ENCODE measurements at regions not wholly inside any gene's neighbourhood (a gene's known extent, or its start where the extent isn't known, plus 50 kb on each side); places are given as distances from the start of the nearest gene placed in this dataset.

DNA sequence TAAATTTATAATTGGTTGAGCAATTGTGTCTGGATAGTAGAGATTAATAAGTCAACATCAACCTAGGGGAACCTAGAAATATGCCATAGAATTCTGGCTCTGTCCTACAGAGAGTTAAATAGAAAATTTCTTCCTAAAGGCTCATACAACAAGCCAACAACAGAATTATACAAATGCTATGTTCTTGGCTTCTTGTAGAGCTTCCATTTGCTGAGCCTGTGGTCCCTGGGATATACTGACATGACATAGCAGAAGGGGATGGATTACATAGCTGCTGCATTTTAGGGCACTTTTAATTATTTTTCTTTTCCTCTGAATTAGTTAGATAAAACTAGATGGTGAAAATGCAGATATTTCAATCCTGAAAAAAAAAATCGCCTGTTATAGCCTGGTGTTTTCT, 95.5 kb upstream of the ST6GAL2 start:
- DNase-seq, result no peak

DNA sequence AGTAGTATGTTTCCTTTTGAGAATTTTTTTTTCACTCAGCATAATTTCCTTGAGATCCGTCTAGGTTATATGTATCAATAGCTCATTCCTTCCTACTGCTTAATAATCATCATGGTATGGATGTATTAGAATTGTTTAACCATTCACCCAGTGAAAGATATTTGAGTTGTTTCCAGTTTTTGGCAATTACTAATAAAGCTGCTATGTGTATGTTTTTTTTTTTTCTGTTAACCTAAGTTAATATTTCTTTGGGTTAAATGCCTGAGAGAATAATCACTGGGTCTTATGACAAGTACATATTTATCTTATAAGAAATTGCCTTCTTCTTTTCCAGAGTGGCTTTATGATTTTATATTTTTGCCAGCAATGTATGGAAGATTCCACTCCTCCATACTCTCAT, 96.4 kb upstream of the ST6GAL2 start:
- DNase-seq, result no peak

DNA sequence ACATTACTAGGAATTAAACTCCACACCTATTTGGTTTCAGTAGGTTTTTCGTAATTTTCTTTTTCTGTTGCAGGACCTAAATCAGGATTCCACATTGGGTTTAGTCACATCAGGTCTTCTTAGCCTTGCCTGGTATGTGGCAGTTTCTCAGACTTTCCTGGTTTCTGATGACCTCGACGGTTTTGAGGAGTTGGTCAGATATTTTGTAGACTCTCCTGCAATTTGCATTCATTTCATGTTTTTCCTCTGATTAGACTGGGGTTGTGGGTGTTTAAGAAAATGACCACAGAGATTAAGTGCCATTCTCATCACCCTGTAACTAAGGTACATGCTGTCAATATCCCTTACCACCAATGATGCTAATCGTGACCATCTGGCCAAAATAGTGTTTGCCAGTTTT, 97.3 kb upstream of the ST6GAL2 start:
- no peak for DNase-seq

DNA sequence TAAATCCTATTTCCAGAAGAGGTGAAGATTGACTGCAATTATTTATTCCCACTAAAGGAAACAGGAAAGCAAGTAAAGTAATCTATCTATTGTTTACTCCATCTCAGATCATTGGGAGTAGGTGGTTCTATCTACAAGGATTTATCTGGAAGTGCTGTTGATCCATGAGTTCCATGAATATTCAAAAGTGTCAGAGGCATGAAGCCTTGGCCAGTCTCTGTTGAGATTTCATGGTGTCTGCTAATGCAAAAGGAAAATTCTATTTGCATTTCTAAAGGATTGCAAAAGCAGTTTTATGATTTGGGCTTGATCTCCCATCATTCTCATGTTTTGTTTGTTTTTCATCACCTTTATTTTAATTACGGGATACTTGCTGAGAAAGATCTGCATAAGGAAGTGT, 102.4 kb upstream of the ST6GAL2 start:
- DNase-seq, result no peak

DNA sequence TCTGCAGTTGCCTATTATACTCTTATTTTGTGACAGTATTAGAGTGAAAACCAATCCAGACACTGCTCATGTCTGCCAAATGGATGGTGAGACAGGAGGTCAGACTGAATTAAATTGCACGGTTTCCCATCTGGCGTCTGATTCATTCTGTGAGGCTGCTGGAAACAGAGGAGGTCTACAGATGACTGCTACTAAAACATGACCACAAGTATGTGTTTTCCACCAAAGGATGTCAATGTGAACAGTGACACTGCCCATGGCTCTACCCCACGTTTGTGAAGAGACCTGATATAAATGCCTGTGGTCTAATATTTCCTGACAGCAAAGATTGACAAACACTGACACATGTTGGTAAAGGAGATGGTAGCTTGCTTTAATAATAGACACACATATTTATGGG, 104.3 kb upstream of the ST6GAL2 start:
- DNase-seq, result no peak

DNA sequence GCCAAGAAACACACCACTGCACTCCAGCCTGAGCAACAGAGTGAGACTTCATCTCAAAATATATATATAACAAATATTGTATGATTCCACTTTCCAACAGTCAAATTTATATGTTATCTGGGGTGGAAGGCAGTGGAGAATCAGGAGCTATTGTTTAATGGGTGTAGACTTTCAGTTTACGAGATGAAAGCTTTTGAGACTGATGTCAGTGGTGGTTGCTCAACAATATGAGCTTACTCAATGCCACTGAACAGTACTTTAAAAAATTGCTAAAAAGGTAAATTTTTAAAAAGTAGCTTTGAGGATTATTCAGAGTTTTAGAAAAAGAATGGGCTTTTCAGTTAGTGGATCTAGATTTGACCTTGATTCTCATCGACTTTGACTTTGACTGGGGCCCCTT, 105.9 kb upstream of the ST6GAL2 start:
- no peak for DNase-seq

DNA sequence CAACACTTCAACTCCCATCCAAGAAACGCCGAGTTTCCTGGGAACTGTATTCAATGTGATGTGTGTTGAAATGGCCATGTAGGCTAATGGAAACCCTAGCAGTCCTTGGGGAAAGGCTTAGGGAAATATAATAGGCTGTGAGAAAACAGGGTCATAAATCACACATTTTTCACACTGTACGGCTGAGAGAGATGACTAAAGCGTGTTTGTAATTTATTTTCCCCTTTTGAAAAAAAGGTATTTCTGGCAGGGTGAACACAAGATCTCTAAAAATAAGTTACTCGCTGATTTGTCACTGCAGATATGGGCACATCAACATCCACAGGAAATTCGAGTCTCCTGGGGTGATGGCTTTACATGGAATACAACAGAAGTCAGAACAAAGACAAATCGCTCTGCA, 109.6 kb upstream of the ST6GAL2 start:
- DNase-seq, result no peak

DNA sequence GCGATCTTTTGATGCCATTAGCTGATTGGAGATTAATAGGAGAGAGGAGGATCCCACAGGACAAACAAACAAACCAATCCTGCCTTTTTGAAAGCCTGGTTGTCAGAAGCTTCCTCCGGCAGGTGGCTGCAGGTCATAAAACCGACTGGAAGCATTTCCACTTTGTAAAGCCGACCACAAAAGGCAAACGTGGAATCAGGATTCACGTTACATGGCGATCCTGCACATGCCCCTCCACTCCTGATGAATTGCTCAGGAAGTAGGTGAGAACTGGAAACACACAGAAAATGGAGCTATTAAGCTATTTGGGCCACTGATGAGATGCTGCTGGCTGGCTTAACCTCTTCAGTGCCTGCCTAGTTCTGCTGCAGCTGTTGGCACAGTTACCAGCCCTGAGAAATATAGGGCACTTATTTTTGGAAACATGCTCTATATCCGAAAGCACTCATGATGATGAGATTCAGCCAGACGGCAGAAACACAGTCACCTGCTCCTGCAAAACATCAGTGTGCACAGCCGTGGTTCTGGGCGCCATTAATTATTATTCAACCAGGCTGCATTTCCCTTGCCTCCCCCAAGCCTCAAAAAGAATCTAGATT, 110.3 kb upstream of the ST6GAL2 start:
- peak; percentile 5 for DNase-seq

DNA sequence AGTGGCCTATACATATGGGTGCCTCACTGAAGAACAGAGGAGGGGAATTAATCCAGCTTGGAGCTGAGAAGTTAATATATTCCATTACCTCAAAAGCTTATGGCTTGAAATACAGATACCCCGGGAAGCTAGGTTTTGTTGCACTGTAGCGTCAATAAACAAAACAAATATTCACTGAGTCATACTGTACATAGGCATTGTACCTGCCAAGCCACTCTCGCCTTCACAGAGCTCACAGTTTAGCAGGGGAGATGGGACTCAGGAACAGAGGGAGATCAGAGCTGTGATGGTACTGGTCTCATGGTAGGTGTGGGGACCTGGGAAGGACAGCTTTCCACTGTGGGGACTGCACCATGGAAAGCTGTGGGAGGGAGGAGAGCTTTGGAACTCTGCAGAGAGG, 111.2 kb upstream of the ST6GAL2 start:
- DNase-seq, result no peak

DNA sequence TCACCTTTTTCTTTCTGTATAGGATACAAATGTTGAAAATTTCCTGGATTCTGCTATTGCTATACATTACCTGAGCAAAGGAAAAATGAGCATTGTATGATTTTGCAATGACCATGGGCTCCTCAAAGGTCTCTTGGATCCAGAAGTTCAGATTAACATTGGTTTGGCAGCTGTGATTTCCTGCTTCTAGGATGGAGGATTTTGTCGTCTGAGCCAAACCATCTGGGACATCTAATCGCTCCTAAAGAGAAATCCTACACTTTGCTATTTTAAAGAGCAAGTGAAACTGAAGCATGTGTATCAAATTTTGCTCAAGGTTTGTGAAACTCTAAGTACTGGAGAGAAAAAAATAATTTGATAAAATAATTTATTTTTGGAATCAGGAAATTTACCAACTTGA, 115.1 kb upstream of the ST6GAL2 start:
- no peak for DNase-seq

DNA sequence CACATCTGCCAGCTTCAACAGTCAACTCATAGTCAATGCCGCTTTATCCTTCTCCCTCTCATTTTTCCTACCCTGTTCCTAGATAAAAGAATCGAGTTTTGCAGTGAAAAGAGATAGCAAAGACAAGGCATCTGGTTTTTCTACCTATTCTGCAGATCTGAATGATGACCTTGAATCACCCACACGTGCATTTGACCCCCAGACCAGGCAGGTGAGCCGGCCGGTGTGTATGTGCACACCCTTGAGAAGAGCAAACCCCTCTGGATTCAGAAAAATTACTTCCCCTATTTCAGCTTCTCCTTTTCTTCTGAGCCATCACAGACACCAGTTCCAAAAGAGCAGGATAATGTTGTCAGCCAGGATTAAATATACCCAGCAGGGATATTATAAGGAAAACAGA, 115.6 kb upstream of the ST6GAL2 start:
- DNase-seq, result no peak

DNA sequence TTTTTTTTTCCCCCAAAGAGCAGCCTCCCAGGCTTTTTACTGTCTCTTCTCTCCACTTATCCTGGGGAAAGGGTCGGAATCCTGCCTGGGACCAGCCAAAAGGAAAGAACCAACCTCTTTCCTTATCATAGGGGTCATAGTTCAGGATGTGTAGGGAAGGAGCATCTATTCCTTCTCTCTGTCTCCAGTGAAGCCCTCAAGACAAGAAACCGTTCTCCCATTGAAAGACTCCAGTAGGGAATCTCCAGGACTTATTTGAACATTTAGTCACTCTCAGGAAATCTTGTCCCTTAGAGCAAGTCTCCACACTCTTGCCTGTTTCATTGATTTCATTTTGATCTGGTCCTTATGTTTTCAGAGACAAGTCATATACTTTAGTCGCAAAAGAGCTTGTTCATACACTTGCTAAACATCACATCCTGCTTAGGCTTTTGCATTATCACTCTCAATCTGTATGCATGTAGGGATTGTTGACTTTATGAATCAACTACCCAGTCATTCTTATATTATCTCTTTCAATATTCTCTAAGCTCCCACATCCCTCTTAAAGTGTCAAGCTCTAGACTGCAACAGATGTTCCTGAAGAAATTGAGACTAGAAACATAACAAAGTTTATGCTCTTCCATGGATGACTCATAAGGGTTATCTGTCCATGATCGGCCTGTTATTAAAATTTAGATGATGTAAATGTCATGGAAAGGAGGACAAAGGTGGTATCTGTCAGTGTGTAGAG, 116.2 kb upstream of the ST6GAL2 start:
- DNase-seq, result no peak

DNA sequence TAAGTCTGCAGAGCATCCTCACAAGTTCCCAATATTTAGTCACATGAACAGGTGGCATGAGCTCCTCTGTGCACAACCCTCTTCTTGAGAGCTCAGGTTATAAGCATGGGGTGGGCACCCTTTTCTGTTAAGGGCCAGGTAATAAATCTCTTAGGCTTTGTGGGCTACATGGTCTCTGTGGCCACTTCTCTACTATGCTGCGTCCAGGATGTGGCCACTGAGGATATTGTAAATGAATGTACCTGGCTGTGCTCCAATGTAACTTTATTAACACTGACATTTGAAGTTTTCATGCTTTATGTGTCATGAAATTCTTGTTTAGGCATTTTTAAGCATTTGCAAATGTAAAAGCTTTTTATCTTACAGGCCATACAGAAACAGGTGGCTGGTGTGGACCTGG, 116.8 kb upstream of the ST6GAL2 start:
- no peak for DNase-seq

DNA sequence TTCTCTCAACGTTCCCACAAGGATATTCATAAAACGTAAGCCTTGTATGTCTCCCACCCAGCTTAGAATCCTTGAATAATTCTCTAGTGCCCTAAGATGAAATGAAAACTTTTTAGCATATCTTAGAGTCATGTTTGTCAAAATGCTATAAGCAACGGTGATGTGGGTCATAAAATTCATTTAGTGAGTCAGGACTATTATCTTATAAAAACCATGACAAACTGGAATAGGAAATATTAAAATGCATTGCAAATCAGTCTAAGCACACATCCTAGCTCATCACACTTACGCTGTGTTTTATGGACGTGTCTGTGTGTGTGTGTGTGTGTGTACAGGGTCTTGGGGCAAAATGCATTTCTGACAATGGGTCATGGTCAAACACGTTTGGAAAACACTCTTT, 119.9 kb upstream of the ST6GAL2 start:
- DNase-seq, result no peak

DNA sequence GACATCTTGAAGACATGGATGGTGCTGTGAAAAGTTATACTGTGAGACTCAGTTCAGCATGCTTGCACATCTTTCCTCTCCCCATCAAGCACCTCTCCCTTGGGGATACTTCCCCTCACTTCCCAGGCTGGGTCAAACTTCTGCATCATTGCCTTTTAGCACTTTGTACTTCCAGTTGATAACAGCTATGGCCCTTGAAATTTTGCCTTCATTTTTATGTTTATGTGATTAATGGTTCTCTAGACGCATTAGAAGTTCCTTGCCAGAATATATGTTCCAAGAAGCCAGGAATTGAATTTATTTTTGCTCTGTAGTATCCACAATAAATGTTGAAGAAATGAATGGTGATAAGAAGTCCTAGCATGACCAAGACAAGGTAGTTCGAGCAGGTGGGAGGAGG, 120.9 kb upstream of the ST6GAL2 start:
- no peak for DNase-seq

DNA sequence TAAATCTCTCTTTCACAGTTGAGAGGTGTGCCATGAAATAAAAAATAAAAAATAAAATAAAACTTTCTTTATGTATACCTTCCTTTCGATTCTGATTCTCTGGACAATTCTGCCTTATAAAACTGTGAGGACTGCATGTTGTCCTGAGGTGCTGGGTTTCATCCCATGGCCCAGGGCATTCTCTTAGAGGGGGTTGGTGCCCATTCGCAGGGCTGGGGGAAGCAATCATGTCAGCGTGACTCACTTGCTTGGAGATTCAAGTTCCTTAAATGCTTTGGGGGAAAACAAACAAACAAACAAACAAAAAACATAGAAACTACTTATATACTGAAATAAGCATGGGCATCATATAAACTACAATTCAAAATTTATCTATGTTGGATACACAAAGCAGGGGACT, 122.0 kb upstream of the ST6GAL2 start:
- DNase-seq, result no peak

DNA sequence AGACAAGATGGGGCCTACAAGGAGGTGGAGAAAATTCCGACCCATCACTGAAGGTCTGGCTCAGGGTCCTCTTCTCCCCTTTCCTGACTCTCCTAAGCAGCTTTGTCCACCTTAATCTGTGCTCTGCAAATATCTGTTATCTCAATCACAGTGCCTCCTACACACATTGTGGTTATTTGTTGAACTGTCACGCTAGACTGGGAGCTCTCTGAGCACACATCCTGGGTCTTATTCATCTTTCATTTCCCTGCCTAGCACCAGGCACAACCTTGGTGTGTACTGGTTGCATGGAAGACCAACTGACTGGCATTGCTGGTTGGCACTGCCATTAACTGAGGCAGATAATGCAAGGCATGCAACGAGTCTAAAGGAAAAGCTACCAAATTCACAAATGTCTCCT, 122.9 kb upstream of the ST6GAL2 start:
- no peak for DNase-seq

DNA sequence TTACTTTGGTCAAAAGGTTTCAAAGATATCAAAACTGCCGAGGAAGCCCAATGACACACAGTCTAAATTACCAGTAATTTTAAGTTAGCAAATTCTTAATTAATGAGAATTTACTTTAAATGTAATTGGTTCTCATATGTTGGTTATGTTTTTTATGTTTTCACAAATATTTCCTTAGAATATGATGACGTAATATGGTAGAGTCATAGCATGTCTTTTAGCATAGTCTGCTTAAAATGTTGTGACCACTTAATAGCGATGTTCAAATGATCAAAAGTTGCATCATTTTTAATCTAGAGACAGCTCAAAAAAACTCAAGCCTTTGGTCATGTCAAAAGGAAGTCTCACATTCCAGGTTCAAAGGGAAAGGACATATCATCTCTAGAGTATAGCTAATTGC, 123.3 kb upstream of the ST6GAL2 start:
- no peak for DNase-seq

DNA sequence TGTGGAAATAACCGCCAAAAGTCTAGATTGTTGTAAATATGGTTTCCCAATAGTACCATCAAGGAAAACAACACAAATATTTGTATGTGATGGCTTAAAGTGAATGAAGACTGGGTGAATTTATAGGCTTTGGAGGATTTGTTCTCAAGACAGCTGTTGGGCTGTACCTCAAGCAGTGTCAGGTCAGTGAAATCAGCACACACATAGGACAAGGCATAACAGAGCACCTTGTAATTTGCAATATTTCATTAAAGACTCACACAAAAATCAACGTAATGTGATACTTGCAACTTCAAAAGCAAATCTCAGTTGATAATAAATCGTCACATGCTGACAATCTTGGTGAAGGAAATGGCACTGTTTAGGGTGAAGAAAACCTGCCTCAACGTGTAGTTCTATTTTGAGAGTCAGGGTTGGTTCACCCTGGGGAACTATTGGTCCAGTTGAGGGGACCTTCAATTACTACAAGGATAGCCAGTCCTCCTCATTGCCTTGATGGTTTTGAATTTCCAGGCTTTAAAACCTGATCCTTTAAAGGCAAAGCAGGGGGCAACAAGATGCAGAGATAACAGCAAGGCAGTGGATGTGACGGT, 126.8 kb upstream of the ST6GAL2 start:
- no peak for DNase-seq

DNA sequence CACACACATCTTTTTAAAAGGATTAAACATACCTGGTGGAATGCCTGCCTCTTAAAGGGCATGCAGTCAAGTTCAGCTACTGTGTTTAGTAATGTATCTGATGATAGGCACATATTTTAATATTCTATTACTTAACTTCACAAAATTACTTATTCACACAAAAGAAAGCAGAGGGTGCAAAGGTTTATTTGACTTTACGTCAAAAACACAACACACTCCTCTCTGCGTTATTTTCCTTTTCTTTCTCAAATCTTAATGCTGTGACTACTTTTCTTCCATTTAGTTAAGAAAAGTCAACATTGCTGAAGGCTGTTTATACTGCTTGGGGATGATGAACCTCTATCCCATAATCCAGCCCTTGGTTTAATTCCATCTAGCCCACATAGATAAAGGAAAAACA, 127.9 kb upstream of the ST6GAL2 start:
- DNase-seq, result no peak

DNA sequence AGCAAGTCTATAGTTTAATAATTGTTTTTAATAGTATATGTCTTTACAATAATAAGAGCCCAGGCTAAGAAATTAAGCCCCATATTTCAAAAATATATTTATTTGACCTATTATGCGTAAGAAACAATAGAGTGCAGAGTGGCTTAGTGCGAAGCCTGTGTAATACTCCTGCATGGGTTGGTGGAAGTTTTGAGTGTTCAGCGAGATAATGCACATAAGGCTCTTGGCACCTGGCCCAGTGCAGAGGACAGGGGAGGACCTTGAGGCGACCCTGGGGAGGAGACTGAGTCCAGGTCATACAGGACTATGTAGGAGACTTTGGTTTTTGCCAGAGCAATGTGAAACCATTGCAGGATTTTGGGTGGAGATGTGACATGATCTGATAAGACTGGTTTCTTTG, 132.4 kb upstream of the ST6GAL2 start:
- no peak for DNase-seq

DNA sequence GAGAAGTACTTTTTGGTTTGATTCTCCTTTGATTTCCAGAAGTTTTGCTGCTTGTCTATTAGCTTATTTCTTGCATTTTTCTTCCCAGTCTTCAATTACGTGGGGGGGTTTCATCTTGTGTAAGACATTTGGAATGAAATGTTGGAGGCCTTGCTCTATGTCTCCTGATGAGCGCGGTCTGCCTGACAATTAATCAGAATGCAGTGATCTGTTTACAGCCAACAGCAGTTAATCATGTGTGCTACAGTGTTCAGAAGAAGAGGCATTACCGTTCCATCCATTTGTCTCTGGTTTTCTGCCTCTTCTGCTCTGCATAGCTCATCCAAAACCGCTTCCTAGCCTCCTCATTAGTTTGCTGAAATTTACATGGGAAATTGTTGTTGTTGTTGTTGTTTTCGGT, 134.4 kb upstream of the ST6GAL2 start:
- DNase-seq, result no peak

DNA sequence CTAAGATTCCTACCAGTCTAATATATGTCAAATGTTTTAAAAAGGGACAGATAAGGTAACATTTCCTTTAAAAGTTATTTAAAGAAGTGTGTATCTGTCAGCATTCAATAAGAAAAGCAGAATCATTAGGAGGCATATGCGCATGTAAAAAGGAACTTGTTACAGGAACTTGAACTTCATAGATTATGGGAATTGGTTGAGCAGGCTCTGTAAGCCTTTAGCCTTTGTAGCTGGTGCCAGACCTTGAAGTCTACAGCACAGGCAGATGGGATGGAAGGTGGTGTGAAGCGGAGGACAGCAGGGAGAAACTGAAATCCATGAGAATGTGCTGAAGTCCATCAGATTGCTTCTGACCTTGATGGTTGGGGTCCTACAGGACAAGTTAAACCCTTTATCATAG, 138.3 kb upstream of the ST6GAL2 start:
- no peak for DNase-seq

DNA sequence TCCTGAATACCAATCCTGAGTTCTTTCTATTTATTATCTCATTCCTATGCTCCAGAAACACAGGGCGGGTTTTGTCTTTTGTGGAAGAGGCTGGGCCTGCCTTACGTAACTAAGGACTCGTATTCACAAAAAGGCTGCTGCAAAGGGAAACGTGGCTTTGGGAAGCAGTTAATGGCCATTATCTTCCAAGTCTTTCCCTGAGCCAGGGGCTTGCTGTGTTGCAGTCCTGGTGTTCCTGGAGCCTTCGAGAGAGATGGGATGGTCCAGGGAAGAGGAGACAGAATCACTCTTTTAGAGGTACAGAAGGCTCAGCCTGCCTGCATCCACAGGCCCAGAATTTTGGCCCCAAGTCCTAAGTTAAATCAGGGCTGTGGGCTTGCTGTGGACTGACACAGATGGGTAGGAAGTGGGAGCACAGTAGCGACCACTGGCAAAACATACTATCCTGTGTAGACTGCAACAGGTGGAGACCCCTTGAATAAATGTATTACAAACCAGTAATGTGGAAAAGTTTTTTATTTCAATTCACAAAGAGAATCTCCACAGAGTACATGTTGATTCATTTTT, 139.4 kb upstream of the ST6GAL2 start:
- DNase-seq, result no peak

Data from midbrain (tissue), 1 donor.